ENCODE measurements at regions not wholly inside any gene's neighbourhood (a gene's known extent, or its start where the extent isn't known, plus 50 kb on each side); places are given as distances from the start of the nearest gene placed in this dataset.

- TF ChIP-seq NR2F2 (IDR thresholded peaks at IDR 0.05) (no peak), TAF1 (conservative IDR thresholded peaks at IDR 0.05) (no peak), RAD21 (IDR thresholded peaks at IDR 0.05) (no peak), HNF4A (conservative IDR thresholded peaks at IDR 0.05) (no peak), SP1 (IDR thresholded peaks at IDR 0.05) (no peak), YY1 (IDR thresholded peaks at IDR 0.05) (no peak), JUND (IDR thresholded peaks at IDR 0.05) (no peak), FOXA2 (IDR thresholded peaks at IDR 0.05) (no peak), RXRA (IDR thresholded peaks at IDR 0.05) (no peak), GABPA (IDR thresholded peaks at IDR 0.05 in 1 of 2, conservative IDR thresholded peaks at IDR 0.05 in 1 of 2) (no peak)
- TF ChIP-seq, protein P1, sequence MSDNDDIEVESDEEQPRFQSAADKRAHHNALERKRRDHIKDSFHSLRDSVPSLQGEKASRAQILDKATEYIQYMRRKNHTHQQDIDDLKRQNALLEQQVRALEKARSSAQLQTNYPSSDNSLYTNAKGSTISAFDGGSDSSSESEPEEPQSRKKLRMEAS (IDR thresholded peaks at IDR 0.05), result no peak
- TF ChIP-seq, protein P2, sequence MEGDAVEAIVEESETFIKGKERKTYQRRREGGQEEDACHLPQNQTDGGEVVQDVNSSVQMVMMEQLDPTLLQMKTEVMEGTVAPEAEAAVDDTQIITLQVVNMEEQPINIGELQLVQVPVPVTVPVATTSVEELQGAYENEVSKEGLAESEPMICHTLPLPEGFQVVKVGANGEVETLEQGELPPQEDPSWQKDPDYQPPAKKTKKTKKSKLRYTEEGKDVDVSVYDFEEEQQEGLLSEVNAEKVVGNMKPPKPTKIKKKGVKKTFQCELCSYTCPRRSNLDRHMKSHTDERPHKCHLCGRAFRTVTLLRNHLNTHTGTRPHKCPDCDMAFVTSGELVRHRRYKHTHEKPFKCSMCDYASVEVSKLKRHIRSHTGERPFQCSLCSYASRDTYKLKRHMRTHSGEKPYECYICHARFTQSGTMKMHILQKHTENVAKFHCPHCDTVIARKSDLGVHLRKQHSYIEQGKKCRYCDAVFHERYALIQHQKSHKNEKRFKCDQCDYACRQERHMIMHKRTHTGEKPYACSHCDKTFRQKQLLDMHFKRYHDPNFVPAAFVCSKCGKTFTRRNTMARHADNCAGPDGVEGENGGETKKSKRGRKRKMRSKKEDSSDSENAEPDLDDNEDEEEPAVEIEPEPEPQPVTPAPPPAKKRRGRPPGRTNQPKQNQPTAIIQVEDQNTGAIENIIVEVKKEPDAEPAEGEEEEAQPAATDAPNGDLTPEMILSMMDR (IDR thresholded peaks at IDR 0.05; ENCODE audit: low read depth, low read length, missing input control), result no peak
- TF ChIP-seq, protein P3, sequence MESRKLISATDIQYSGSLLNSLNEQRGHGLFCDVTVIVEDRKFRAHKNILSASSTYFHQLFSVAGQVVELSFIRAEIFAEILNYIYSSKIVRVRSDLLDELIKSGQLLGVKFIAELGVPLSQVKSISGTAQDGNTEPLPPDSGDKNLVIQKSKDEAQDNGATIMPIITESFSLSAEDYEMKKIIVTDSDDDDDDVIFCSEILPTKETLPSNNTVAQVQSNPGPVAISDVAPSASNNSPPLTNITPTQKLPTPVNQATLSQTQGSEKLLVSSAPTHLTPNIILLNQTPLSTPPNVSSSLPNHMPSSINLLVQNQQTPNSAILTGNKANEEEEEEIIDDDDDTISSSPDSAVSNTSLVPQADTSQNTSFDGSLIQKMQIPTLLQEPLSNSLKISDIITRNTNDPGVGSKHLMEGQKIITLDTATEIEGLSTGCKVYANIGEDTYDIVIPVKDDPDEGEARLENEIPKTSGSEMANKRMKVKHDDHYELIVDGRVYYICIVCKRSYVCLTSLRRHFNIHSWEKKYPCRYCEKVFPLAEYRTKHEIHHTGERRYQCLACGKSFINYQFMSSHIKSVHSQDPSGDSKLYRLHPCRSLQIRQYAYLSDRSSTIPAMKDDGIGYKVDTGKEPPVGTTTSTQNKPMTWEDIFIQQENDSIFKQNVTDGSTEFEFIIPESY (IDR thresholded peaks at IDR 0.05), result no peak
- TF ChIP-seq, protein P4, sequence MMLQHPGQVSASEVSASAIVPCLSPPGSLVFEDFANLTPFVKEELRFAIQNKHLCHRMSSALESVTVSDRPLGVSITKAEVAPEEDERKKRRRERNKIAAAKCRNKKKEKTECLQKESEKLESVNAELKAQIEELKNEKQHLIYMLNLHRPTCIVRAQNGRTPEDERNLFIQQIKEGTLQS (IDR thresholded peaks at IDR 0.05), result no peak
- TF ChIP-seq, protein P5, sequence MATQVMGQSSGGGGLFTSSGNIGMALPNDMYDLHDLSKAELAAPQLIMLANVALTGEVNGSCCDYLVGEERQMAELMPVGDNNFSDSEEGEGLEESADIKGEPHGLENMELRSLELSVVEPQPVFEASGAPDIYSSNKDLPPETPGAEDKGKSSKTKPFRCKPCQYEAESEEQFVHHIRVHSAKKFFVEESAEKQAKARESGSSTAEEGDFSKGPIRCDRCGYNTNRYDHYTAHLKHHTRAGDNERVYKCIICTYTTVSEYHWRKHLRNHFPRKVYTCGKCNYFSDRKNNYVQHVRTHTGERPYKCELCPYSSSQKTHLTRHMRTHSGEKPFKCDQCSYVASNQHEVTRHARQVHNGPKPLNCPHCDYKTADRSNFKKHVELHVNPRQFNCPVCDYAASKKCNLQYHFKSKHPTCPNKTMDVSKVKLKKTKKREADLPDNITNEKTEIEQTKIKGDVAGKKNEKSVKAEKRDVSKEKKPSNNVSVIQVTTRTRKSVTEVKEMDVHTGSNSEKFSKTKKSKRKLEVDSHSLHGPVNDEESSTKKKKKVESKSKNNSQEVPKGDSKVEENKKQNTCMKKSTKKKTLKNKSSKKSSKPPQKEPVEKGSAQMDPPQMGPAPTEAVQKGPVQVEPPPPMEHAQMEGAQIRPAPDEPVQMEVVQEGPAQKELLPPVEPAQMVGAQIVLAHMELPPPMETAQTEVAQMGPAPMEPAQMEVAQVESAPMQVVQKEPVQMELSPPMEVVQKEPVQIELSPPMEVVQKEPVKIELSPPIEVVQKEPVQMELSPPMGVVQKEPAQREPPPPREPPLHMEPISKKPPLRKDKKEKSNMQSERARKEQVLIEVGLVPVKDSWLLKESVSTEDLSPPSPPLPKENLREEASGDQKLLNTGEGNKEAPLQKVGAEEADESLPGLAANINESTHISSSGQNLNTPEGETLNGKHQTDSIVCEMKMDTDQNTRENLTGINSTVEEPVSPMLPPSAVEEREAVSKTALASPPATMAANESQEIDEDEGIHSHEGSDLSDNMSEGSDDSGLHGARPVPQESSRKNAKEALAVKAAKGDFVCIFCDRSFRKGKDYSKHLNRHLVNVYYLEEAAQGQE (IDR thresholded peaks at IDR 0.05), result no peak
- H3K4me1 ChIP-seq (ENCODE audit: control insufficient read depth in 4 of 4, insufficient read depth in 4 of 4, low read length in 3 of 4), result no peaks in the 10 kb centered on the region
- no peak overlapping the region for H3K4me3 ChIP-seq (ENCODE audit: low read depth in 1 of 3, low read length in 3 of 3)
- H3K9ac ChIP-seq (ENCODE audit: low read depth in 1 of 2, low read length in 2 of 2), result no peak overlapping the region
- no peaks in the 10 kb centered on the region for H3K9me3 ChIP-seq (ENCODE audit: control insufficient read depth in 4 of 4, low read length in 3 of 4)
- H3K36me3 ChIP-seq (ENCODE audit: control insufficient read depth in 4 of 4, insufficient read depth in 3 of 4, low read depth in 1 of 4, low read length in 3 of 4), result no peaks in the 10 kb centered on the region
- H3K27ac ChIP-seq (ENCODE audit: low read depth in 1 of 2, low read length in 2 of 2), result no peak overlapping the region
- WGBS, result 90% methylated on average over 3 of the region's 3 CpGs
- no peak for DNase-seq (ENCODE audit: low spot score)
- no peaks in the 10 kb centered on the region for H3K27me3 ChIP-seq (ENCODE audit: control insufficient read depth in 4 of 4, insufficient read depth in 4 of 4, low read length in 3 of 4)
These were observed 70.9 kb upstream of the PCGF5 start for GRCh38 chr10:91149550-91149949.

GRCh38 chr10:91150631-91151030 lies 69.8 kb upstream of the PCGF5 start:
- no peak overlapping the region for H3K4me3 ChIP-seq (ENCODE audit: low read depth in 1 of 3, low read length in 3 of 3)
- 92% methylated on average over 3 of the region's 3 CpGs for WGBS
- no peak overlapping the region for H3K9ac ChIP-seq (ENCODE audit: low read depth in 1 of 2, low read length in 2 of 2)
- no peak overlapping the region for H3K27ac ChIP-seq (ENCODE audit: low read depth in 1 of 2, low read length in 2 of 2)
- DNase-seq (ENCODE audit: low spot score), result no peak
- H3K9me3 ChIP-seq (ENCODE audit: control insufficient read depth in 4 of 4, low read length in 3 of 4), result no peaks in the 10 kb centered on the region
- H3K4me1 ChIP-seq (ENCODE audit: control insufficient read depth in 4 of 4, insufficient read depth in 4 of 4, low read length in 3 of 4), result no peaks in the 10 kb centered on the region
- no peaks in the 10 kb centered on the region for H3K27me3 ChIP-seq (ENCODE audit: control insufficient read depth in 4 of 4, insufficient read depth in 4 of 4, low read length in 3 of 4)
- no peaks in the 10 kb centered on the region for H3K36me3 ChIP-seq (ENCODE audit: control insufficient read depth in 4 of 4, insufficient read depth in 3 of 4, low read depth in 1 of 4, low read length in 3 of 4)
- no peak for TF ChIP-seq EGR1 (IDR thresholded peaks at IDR 0.05; ENCODE audit: low read depth in 2 of 2)
- TF ChIP-seq RXRA (IDR thresholded peaks at IDR 0.05), result no peak
- TF ChIP-seq, protein P4 (IDR thresholded peaks at IDR 0.05), result no peak
- no peak for TF ChIP-seq YY1 (IDR thresholded peaks at IDR 0.05)
- TF ChIP-seq HNF4A (conservative IDR thresholded peaks at IDR 0.05), result no peak
- TF ChIP-seq HNF4G (IDR thresholded peaks at IDR 0.05), result no peak
- TF ChIP-seq RAD21 (IDR thresholded peaks at IDR 0.05), result no peak
- TF ChIP-seq SP1 (IDR thresholded peaks at IDR 0.05), result no peak
- no peak for TF ChIP-seq FOXA1 (IDR thresholded peaks at IDR 0.05)
- TF ChIP-seq NR2F2 (IDR thresholded peaks at IDR 0.05), result no peak
- no peak for TF ChIP-seq GABPA (IDR thresholded peaks at IDR 0.05 in 1 of 2, conservative IDR thresholded peaks at IDR 0.05 in 1 of 2)
- TF ChIP-seq, protein P5 (IDR thresholded peaks at IDR 0.05), result no peak
- no peak for TF ChIP-seq JUND (IDR thresholded peaks at IDR 0.05)
- no peak for TF ChIP-seq FOXA2 (IDR thresholded peaks at IDR 0.05)
- TF ChIP-seq, protein P1 (IDR thresholded peaks at IDR 0.05), result no peak
